GM20000 (cell line): ENCODE measurements at regions not wholly inside any gene's neighbourhood (a gene's known extent, or its start where the extent isn't known, plus 50 kb on each side); places are given as distances from the start of the nearest gene placed in this dataset.
A peak's percentile ranks its signal among the peaks of the same experiment; 100 is the strongest.

ENCODE experiments used
- DNase-seq: peaks from one replicate; pipeline ENCODE4 v3.0.0; 2012; ENCODE audit warnings: low spot score
- TF ChIP-seq, protein P1 (sequence below): IDR thresholded peaks from 2 replicates; pipeline ENCODE4 v1.5.1; 2012; ENCODE audit warnings: mild to moderate bottlenecking, control low read depth; ENCODE audit errors: extremely low read depth, missing control alignments

DNA sequence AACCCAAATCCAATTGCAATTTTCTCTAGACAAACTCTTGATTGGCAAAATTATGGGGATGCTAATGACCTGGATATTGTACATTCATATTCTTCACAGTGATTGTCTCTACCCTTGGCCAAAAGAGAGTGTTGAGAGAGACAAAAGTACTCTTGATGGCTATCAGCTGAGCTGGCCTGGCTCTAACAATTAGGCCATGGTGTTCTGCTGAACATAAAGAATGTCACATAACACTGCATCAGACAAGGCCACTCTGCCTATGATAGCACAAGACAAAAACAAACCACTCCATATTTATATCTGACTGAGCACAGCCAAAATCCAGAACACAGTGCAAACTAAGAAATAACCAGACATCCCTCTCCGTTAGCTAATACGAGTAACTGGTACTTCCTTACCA lies 101.7 kb downstream of the ADAMTS1 start:
- TF ChIP-seq, protein P1, sequence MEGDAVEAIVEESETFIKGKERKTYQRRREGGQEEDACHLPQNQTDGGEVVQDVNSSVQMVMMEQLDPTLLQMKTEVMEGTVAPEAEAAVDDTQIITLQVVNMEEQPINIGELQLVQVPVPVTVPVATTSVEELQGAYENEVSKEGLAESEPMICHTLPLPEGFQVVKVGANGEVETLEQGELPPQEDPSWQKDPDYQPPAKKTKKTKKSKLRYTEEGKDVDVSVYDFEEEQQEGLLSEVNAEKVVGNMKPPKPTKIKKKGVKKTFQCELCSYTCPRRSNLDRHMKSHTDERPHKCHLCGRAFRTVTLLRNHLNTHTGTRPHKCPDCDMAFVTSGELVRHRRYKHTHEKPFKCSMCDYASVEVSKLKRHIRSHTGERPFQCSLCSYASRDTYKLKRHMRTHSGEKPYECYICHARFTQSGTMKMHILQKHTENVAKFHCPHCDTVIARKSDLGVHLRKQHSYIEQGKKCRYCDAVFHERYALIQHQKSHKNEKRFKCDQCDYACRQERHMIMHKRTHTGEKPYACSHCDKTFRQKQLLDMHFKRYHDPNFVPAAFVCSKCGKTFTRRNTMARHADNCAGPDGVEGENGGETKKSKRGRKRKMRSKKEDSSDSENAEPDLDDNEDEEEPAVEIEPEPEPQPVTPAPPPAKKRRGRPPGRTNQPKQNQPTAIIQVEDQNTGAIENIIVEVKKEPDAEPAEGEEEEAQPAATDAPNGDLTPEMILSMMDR, result no peak
- DNase-seq, result no peak

DNA sequence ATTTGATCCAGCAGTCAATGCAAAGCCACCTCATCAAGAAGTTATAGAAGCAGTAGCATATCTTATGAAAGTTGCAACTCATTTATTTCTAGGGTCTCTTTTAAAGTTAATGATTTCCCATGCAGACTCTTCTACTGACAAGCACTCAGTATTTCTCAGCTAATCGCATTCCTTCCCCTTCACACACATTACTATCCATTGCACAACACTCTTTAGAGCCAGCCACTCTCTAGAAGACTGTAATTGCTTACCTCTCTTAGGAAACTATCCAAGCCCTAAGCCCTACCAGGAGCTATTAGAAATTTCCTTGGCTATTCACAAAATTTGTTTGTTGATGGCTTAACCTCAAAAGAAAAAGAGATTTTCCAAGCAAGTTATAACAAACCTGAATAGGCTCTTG lies 106.0 kb downstream of the ADAMTS1 start:
- TF ChIP-seq, protein P1, result no peak
- no peak for DNase-seq

- TF ChIP-seq, protein P1, result no peak
- no peak for DNase-seq
These were observed 108.8 kb downstream of the ADAMTS1 start for GRCh38 chr21:26736449-26736848.

DNA sequence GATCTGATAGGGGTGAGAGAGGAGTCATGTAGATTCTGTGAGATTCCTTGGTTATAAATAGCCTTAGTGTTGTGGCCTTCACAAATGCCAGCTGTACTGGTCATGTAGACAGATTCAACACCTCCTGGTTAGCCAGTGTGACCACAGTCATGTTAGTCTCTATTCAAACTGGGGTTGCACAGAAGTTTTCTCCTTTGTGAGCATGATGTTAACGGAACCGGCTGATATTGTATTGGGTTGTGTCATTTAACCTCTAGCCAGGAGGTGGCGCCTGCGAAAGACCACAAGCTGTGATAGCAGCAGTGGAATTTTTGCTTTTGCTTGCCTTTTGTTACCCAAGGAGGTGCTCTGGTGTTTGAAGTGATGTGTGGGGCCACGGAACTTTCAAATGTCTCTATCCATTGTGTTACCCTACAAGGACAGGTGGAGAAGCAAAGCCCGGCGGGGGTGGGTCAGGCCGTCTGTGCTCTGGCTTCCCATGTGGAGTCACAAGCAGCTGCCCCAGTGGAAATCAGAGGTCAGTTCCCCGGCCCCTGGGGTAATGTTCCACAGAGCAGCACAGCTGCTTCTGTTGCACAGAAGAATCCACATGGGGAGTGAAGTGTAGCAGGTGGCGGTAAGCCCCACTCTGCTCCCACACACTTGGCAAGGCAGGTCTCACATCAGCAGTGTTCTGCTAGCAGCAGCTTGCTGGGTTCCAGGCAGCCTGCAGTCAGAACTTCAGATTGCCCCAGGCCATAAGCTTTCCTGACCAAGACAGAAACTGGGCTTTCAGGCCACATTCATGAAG lies 112.6 kb downstream of the ADAMTS1 start:
- no peak for DNase-seq
- TF ChIP-seq, protein P1, result no peak

DNA sequence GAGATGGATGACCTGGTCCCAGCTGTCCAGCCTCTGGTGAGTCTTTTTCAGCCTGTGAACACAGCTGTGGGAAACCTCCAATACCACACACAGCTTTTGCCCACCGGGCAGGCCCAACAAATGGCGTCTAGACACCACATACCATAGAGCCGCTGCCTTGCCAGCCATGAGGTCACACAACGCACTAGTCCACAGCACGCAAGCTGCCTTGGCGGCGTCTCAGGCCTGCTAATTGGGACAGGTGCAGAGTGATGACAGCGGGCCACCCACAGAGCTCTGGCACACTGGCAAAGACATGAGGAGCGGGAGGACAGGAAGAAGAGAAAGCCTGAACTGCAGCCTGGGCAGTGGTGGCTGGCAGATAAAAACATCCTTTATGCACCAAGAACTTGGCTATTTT lies 125.5 kb downstream of the ADAMTS1 start:
- TF ChIP-seq, protein P1, result no peak
- DNase-seq, result no peak

DNA sequence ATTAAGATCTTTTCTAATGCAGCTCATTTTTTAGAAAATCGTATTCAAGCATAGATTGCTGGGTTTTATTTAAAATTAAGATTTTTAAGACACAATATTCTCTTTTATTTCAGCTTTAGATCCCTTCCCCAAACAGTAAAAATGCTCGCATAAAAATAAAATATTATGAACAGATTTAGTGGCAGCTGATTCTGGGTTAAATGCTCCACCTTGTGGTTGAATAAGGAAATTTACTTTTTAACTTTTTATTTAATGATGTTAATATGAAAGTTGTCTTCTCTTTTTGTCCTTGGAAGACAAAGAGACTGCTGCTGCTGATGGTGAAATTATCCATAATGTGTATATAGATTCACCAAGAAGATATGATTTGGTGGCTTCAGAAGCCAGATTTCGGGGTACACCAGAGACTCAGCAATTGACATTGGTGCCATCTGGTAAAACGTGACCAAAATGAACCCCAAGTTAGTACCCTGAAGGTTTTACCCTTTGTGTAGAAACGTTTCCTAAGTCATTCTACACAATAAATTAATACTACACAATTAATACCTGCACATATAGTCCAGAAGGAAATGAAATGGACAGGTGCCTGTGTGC lies 128.0 kb downstream of the ADAMTS1 start:
- TF ChIP-seq, protein P1, result no peak
- peak; percentile 13 for DNase-seq

DNA sequence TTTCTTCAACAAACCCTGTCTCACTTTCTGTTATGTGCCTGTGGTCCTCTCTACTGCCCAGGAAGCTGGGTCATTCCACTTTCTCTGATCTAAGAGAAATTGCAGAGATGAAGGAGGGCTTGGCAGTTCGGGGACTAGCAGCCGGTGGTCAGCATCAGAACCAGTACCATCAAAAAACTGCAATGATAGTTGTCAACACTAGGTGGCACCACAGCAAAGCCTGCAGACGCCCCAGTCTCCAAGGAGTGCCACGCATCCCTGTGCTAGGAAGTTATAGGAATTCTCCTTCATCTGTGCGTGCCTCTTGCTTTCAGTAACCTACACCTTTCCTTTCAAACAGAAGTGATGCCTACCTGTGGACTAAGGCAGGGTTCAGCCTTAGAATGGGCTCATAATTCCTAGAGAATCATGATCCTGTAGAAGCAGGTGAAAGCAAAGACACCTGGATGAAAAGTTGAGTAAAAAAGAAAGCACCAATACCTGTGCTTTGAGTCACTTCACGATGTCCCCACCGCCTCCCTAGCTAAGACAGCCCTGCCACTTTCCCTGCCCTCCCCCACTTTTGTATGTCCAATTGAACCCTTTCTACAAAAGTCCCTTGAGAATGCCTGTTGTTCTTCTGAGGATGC lies 129.2 kb downstream of the ADAMTS1 start:
- TF ChIP-seq, protein P1, result peak; percentile 42
- DNase-seq, result peak; percentile 27
